ENCODE measurements at regions not wholly inside any gene's neighbourhood (a gene's known extent, or its start where the extent isn't known, plus 50 kb on each side); places are given as distances from the start of the nearest gene placed in this dataset.

DNA sequence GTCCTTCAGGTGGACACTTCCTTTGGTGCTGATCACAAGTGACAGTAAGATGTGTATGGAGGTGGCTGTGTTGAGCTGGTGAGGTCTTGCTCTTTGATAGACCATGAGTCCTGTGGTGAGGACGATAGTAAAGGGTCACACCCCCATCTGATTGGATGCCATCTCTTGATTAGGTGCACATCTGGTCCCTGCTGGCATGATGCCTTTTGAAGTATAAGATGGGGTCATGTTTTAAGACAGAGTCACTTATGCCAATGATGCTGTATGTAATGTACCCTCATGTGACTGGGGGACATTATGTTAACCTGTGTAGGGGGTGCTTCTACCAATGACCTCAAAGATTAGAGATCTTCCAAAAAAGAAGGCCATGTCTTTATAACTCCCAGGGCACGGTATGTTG, 644.6 kb downstream of the ACTR3B start:
- Histone ChIP-seq H3K4me3 (ENCODE audit: low read depth in 1 of 3, low read length in 3 of 3) (no peak overlapping the region), H3K36me3 (ENCODE audit: control insufficient read depth in 4 of 4, insufficient read depth in 3 of 4, low read depth in 1 of 4, low read length in 3 of 4) (no peaks in the 10 kb centered on the region), H3K9me3 (ENCODE audit: control insufficient read depth in 4 of 4, low read length in 3 of 4) (peaks cover 0 to 3% (median under 1%) of the 10 kb centered on the region in 4 donors), H3K9ac (ENCODE audit: low read depth in 1 of 2, low read length in 2 of 2) (no peak overlapping the region), H3K27ac (ENCODE audit: low read depth in 1 of 2, low read length in 2 of 2) (no peak overlapping the region), H3K27me3 (ENCODE audit: control insufficient read depth in 4 of 4, insufficient read depth in 4 of 4, low read length in 3 of 4) (no peaks in the 10 kb centered on the region), H3K4me1 (ENCODE audit: control insufficient read depth in 4 of 4, insufficient read depth in 4 of 4, low read length in 3 of 4) (no peaks in the 10 kb centered on the region)
- no peak for DNase-seq (ENCODE audit: low spot score)
- 66% methylated on average over 2 of the region's 2 CpGs for WGBS
- TF ChIP-seq FOXA1 (IDR thresholded peaks at IDR 0.05) (no peak), RAD21 (IDR thresholded peaks at IDR 0.05) (no peak), RXRA (IDR thresholded peaks at IDR 0.05) (no peak), HNF4A (conservative IDR thresholded peaks at IDR 0.05) (no peak), FOXA2 (IDR thresholded peaks at IDR 0.05) (no peak), HNF4G (IDR thresholded peaks at IDR 0.05) (no peak), JUND (IDR thresholded peaks at IDR 0.05) (no peak), EGR1 (IDR thresholded peaks at IDR 0.05; ENCODE audit: low read depth in 2 of 2) (no peak), NR2F2 (IDR thresholded peaks at IDR 0.05) (no peak), TAF1 (conservative IDR thresholded peaks at IDR 0.05) (no peak), SP1 (IDR thresholded peaks at IDR 0.05) (no peak), YY1 (IDR thresholded peaks at IDR 0.05) (no peak), GABPA (IDR thresholded peaks at IDR 0.05 in 1 of 2, conservative IDR thresholded peaks at IDR 0.05 in 1 of 2) (no peak)
- TF ChIP-seq, protein P1, sequence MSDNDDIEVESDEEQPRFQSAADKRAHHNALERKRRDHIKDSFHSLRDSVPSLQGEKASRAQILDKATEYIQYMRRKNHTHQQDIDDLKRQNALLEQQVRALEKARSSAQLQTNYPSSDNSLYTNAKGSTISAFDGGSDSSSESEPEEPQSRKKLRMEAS (IDR thresholded peaks at IDR 0.05): no peak
- TF ChIP-seq, protein P2, sequence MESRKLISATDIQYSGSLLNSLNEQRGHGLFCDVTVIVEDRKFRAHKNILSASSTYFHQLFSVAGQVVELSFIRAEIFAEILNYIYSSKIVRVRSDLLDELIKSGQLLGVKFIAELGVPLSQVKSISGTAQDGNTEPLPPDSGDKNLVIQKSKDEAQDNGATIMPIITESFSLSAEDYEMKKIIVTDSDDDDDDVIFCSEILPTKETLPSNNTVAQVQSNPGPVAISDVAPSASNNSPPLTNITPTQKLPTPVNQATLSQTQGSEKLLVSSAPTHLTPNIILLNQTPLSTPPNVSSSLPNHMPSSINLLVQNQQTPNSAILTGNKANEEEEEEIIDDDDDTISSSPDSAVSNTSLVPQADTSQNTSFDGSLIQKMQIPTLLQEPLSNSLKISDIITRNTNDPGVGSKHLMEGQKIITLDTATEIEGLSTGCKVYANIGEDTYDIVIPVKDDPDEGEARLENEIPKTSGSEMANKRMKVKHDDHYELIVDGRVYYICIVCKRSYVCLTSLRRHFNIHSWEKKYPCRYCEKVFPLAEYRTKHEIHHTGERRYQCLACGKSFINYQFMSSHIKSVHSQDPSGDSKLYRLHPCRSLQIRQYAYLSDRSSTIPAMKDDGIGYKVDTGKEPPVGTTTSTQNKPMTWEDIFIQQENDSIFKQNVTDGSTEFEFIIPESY (IDR thresholded peaks at IDR 0.05): no peak
- TF ChIP-seq, protein P3, sequence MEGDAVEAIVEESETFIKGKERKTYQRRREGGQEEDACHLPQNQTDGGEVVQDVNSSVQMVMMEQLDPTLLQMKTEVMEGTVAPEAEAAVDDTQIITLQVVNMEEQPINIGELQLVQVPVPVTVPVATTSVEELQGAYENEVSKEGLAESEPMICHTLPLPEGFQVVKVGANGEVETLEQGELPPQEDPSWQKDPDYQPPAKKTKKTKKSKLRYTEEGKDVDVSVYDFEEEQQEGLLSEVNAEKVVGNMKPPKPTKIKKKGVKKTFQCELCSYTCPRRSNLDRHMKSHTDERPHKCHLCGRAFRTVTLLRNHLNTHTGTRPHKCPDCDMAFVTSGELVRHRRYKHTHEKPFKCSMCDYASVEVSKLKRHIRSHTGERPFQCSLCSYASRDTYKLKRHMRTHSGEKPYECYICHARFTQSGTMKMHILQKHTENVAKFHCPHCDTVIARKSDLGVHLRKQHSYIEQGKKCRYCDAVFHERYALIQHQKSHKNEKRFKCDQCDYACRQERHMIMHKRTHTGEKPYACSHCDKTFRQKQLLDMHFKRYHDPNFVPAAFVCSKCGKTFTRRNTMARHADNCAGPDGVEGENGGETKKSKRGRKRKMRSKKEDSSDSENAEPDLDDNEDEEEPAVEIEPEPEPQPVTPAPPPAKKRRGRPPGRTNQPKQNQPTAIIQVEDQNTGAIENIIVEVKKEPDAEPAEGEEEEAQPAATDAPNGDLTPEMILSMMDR (IDR thresholded peaks at IDR 0.05; ENCODE audit: low read depth, low read length, missing input control): no peak
- TF ChIP-seq, protein P4, sequence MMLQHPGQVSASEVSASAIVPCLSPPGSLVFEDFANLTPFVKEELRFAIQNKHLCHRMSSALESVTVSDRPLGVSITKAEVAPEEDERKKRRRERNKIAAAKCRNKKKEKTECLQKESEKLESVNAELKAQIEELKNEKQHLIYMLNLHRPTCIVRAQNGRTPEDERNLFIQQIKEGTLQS (IDR thresholded peaks at IDR 0.05): no peak
- TF ChIP-seq, protein P5, sequence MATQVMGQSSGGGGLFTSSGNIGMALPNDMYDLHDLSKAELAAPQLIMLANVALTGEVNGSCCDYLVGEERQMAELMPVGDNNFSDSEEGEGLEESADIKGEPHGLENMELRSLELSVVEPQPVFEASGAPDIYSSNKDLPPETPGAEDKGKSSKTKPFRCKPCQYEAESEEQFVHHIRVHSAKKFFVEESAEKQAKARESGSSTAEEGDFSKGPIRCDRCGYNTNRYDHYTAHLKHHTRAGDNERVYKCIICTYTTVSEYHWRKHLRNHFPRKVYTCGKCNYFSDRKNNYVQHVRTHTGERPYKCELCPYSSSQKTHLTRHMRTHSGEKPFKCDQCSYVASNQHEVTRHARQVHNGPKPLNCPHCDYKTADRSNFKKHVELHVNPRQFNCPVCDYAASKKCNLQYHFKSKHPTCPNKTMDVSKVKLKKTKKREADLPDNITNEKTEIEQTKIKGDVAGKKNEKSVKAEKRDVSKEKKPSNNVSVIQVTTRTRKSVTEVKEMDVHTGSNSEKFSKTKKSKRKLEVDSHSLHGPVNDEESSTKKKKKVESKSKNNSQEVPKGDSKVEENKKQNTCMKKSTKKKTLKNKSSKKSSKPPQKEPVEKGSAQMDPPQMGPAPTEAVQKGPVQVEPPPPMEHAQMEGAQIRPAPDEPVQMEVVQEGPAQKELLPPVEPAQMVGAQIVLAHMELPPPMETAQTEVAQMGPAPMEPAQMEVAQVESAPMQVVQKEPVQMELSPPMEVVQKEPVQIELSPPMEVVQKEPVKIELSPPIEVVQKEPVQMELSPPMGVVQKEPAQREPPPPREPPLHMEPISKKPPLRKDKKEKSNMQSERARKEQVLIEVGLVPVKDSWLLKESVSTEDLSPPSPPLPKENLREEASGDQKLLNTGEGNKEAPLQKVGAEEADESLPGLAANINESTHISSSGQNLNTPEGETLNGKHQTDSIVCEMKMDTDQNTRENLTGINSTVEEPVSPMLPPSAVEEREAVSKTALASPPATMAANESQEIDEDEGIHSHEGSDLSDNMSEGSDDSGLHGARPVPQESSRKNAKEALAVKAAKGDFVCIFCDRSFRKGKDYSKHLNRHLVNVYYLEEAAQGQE (IDR thresholded peaks at IDR 0.05): no peak

All from liver (tissue), 8 donors.